Neuronal stem cell (in vitro differentiated cells): ENCODE measurements at regions not wholly inside any gene's neighbourhood (a gene's known extent, or its start where the extent isn't known, plus 50 kb on each side); places are given as distances from the start of the nearest gene placed in this dataset.

Experiments used
- DNase-seq: peaks from one replicate; pipeline ENCODE4 v3.0.0-alpha.2; 2013; ENCODE audit warnings: low spot score
- H2AFZ ChIP-seq: one replicate; pipeline ENCODE4 v1.6.1; 2013; ENCODE audit warnings: mild to moderate bottlenecking, low read length, inconsistent platforms
- H2AK5ac ChIP-seq: 2 replicates; pipeline ENCODE4 v1.6.1; 2013; ENCODE audit warnings: low read depth, mild to moderate bottlenecking, inconsistent platforms, low read length, moderate library complexity, mixed read lengths
- H2BK120ac ChIP-seq: 2 replicates; pipeline ENCODE4 v1.6.1; 2013; ENCODE audit warnings: low read depth, mild to moderate bottlenecking, inconsistent platforms, low read length, moderate library complexity, mixed read lengths
- H2BK12ac ChIP-seq: one replicate; pipeline ENCODE4 v1.6.1; 2013; ENCODE audit warnings: low read length, inconsistent platforms
- H2BK15ac ChIP-seq: 2 replicates; pipeline ENCODE4 v1.6.1; 2013; ENCODE audit warnings: mild to moderate bottlenecking, low read length, inconsistent platforms, mixed read lengths
- H2BK5ac ChIP-seq: one replicate; pipeline ENCODE4 v1.6.1; 2013; ENCODE audit warnings: inconsistent platforms, mild to moderate bottlenecking, low read length, moderate library complexity
- H3K14ac ChIP-seq: one replicate; pipeline ENCODE4 v1.6.1; 2013; ENCODE audit warnings: low read length, inconsistent platforms
- H3K18ac ChIP-seq: 2 replicates; pipeline ENCODE4 v1.6.1; 2013; ENCODE audit warnings: low read length, inconsistent platforms
- H3K23ac ChIP-seq: 2 replicates; pipeline ENCODE4 v1.6.1; 2013; ENCODE audit warnings: low read depth, mild to moderate bottlenecking, mixed read lengths, low read length, inconsistent platforms; ENCODE audit not compliant: poor library complexity
- H3K27ac ChIP-seq: replicated peaks from 3 replicates; pipeline ENCODE4 v1.5.1; 2013; ENCODE audit warnings: low read length, inconsistent platforms
- H3K27me3 ChIP-seq, 3 experiments: 2 replicates each; pipeline ENCODE4 v1.6.1; 2013; ENCODE audit warnings: low read length in 3 of 3, mild to moderate bottlenecking in 2 of 3, inconsistent platforms in 1 of 3, low read depth in 1 of 3, mixed read lengths in 1 of 3, moderate library complexity in 1 of 3; ENCODE audit not compliant: control insufficient read depth in 3 of 3, insufficient read depth in 3 of 3
- H3K36me3 ChIP-seq, 2 donors: replicated peaks in 1 of 2; 2 replicates each; pipeline ENCODE4 v1.6.1; 2013; ENCODE audit warnings: low read length in 2 of 2; ENCODE audit not compliant: control insufficient read depth in 2 of 2, insufficient read depth in 2 of 2
- H3K4ac ChIP-seq: 2 replicates; pipeline ENCODE4 v1.6.1; 2013; ENCODE audit warnings: inconsistent platforms, mild to moderate bottlenecking, low read length, moderate library complexity
- H3K4me1 ChIP-seq, 2 donors: 1 replicate in 1 of 2; 2 replicates in 1 of 2; pipeline ENCODE4 v1.6.1; 2013; ENCODE audit warnings: low read length in 2 of 2, low read depth in 1 of 2; ENCODE audit not compliant: control insufficient read depth in 2 of 2, insufficient read depth in 1 of 2
- H3K4me2 ChIP-seq: one replicate; pipeline ENCODE4 v1.6.1; 2013; ENCODE audit warnings: mild to moderate bottlenecking, low read length, inconsistent platforms; ENCODE audit not compliant: insufficient read depth, poor library complexity, severe bottlenecking
- H3K4me3 ChIP-seq, 2 donors: 2 replicates each; pipeline ENCODE4 v1.5.1; 2013; ENCODE audit warnings: low read length in 2 of 2, mild to moderate bottlenecking in 2 of 2, inconsistent platforms in 1 of 2, moderate library complexity in 1 of 2
- H3K79me1 ChIP-seq: one replicate; pipeline ENCODE4 v1.6.1; 2013; ENCODE audit warnings: low read depth, mild to moderate bottlenecking, inconsistent platforms, low read length, moderate library complexity
- H3K9ac ChIP-seq: one replicate; pipeline ENCODE4 v1.6.1; 2013; ENCODE audit warnings: mild to moderate bottlenecking, low read depth, low read length, inconsistent platforms; ENCODE audit not compliant: poor library complexity
- H3K9me3 ChIP-seq, 2 donors: replicated peaks in 1 of 2; 2 replicates each; pipeline versions ENCODE3 to v1.6.1; 2013; ENCODE audit warnings: low read length in 2 of 2, mild to moderate bottlenecking in 2 of 2, inconsistent platforms in 1 of 2, low read depth in 1 of 2, mixed read lengths in 1 of 2, moderate library complexity in 1 of 2; ENCODE audit not compliant: control insufficient read depth in 2 of 2, insufficient read depth in 1 of 2
- H4K8ac ChIP-seq: one replicate; pipeline ENCODE4 v1.6.1; 2013; ENCODE audit warnings: low read depth, mild to moderate bottlenecking, inconsistent platforms, low read length, moderate library complexity
- H4K91ac ChIP-seq: one replicate; pipeline ENCODE4 v1.6.1; 2013; ENCODE audit warnings: low read length, low read depth, mild to moderate bottlenecking, inconsistent platforms; ENCODE audit not compliant: poor library complexity
- WGBS, 2 donors: extraction: QIAGEN DNeasy Blood & Tissue Kit; methylation state at CpG; one replicate each; pipeline ENCODE4 v1.1.7; 2013; ENCODE audit warnings: missing lambda C conversion rate in 2 of 2, mixed read lengths in 1 of 2; ENCODE audit not compliant: insufficient read length in 2 of 2, insufficient replicate concordance in 1 of 2; ENCODE audit errors: extremely low coverage in 2 of 2; 5-methylcytosine and 5-hydroxymethylcytosine counted together

GRCh38 chr3:82509951-82510603 lies 748.6 kb upstream of the GBE1 start:
- Histone ChIP-seq H2BK120ac (no peak overlapping the region), H3K4ac (peak overlapping the region; percentile 23)
- no CpG with 5 or more reads among the region's 16 CpGs for WGBS, 2 donors

DNA sequence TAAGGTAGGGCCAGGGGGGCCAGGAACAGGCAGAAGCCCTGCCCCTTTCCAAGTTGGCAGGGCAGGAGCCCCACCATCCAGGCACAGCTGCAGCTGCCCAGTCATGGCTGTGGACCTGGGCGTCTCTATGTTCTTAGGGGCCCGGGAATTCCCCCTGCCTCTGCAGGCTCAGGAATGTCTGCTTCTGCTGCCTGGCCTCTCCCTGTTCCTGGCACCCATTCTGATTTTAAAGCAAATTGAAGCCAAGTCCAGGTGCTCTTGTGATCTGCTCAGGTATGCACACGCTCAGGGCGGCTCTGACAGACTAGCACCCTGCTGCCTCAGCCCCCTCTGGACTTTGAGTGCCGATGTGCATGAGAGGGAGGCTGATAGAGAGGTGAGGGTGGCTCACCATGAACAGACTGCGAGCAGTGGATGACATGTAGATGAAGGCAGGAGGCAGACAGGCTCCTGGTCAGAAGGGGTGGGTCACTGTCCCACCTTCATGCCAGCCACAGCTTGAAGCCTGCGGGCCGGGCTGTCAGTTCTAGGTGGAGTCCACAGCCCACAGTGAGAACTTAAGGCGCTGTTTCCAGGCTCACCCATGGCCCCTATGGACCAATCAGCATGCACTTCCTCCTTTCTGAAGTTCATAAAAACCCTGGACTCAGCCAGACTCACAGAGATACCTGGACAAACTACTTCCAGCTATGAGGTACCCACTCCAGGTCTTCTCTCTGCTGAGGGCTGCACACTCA lies 747.8 kb upstream of the GBE1 start:
- Histone ChIP-seq H3K27me3 (no peaks in the 10 kb centered on the region), H2BK5ac (peak overlapping the region; percentile 19), H3K23ac (no peak overlapping the region), H3K4me2 (no peak overlapping the region), H3K18ac (peak overlapping the region; percentile 19), H2BK12ac (no peak overlapping the region), H3K14ac (no peak overlapping the region), H2AK5ac (no peak overlapping the region), H2AFZ (no peak overlapping the region), H3K9ac (no peak overlapping the region), H4K91ac (no peak overlapping the region), H2BK120ac (no peak overlapping the region), H4K8ac (no peak overlapping the region), H3K36me3 (no peaks in the 10 kb centered on the region), H3K4ac (no peak overlapping the region), H3K27ac (no peak overlapping the region), H3K4me3 (no peak overlapping the region), H3K9me3 (no peaks in the 10 kb centered on the region), H3K4me1 (no peaks in the 10 kb centered on the region), H3K79me1 (no peaks in the 10 kb centered on the region), H2BK15ac (no peak overlapping the region)
- WGBS, 2 donors: no CpG with 5 or more reads among the region's 9 CpGs
- DNase-seq: no peak

More at GRCh38 chr3:82509951-82510603, 748.6 kb upstream of the GBE1 start:
- Histone ChIP-seq H3K18ac (peak overlapping the region; percentile 76), H3K79me1 (no peaks in the 10 kb centered on the region), H3K4me3 (no peak overlapping the region), H2BK15ac (peak overlapping the region; percentile 75), H3K27me3 (no peaks in the 10 kb centered on the region), H2AFZ (no peak overlapping the region), H3K9ac (no peak overlapping the region), H3K4me1 (no peaks in the 10 kb centered on the region), H2BK12ac (peak overlapping the region; percentile 58), H3K14ac (no peak overlapping the region), H3K36me3 (no peaks in the 10 kb centered on the region), H4K8ac (peak overlapping the region; percentile 3), H3K27ac (no peak overlapping the region), H3K9me3 (no peaks in the 10 kb centered on the region), H4K91ac (no peak overlapping the region), H3K23ac (peak overlapping the region; percentile 31), H3K4me2 (no peak overlapping the region), H2AK5ac (no peak overlapping the region), H2BK5ac (peak overlapping the region; percentile 66)
- DNase-seq: no peak

DNA sequence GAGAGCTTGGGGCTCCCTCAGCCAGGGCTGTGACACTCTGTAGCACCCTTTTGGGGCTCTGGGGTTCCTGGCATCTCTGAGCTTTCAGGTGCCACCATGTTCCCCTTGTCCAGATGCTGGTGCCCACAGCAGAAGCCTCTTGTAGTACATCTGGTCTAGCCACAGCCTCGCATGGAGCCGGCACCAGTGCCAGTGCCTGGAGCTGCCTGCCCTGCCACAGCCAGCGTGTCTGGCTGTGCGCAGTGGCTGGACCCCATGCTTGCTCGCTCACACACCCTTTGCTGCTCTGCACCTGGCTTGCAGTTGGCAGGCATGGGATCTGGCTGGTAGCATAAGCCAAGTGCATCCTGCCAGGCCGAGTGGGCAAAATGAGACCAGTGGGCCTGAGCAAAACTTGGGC lies 744.8 kb upstream of the GBE1 start:
- H3K18ac ChIP-seq: no peak overlapping the region

GRCh38 chr3:82505079-82505756 lies 743.8 kb upstream of the GBE1 start:
- Histone ChIP-seq H3K4me1 (peaks cover 0 to 2% of the 10 kb centered on the region in 2 donors), H3K23ac (peak overlapping the region; percentile 26), H2AK5ac (no peak overlapping the region), H3K18ac (peak overlapping the region; percentile 80), H3K4me2 (no peak overlapping the region), H3K4ac (no peak overlapping the region), H3K9ac (no peak overlapping the region), H2AFZ (peak overlapping the region; percentile 29), H3K9me3 (no peaks in the 10 kb centered on the region), H3K79me1 (no peaks in the 10 kb centered on the region), H3K27ac (no peak overlapping the region), H3K4me3 (peak overlapping the region in 1 of 2 donors; percentile 64), H2BK12ac (no peak overlapping the region), H2BK120ac (no peak overlapping the region), H4K91ac (no peak overlapping the region), H2BK15ac (no peak overlapping the region), H4K8ac (no peak overlapping the region), H3K14ac (no peak overlapping the region), H3K36me3 (no peaks in the 10 kb centered on the region), H3K27me3 (no peaks in the 10 kb centered on the region), H2BK5ac (no peak overlapping the region)
- no peak for DNase-seq
- WGBS, 2 donors: no CpG with 5 or more reads among the region's 17 CpGs

More for the DNA sequence above, 744.8 kb upstream of the GBE1 start:
- Histone ChIP-seq H3K4ac (no peak overlapping the region), H3K27me3 (no peaks in the 10 kb centered on the region), H2BK15ac (no peak overlapping the region), H3K4me3 (no peak overlapping the region), H2AFZ (peak overlapping the region; percentile 29), H2BK12ac (no peak overlapping the region), H3K36me3 (no peaks in the 10 kb centered on the region), H2BK5ac (no peak overlapping the region), H3K4me2 (no peak overlapping the region), H3K23ac (no peak overlapping the region), H3K14ac (no peak overlapping the region), H3K9me3 (no peaks in the 10 kb centered on the region), H3K79me1 (no peaks in the 10 kb centered on the region), H4K91ac (no peak overlapping the region), H3K27ac (no peak overlapping the region), H4K8ac (no peak overlapping the region), H3K9ac (no peak overlapping the region), H3K4me1 (peaks cover 0 to 2% of the 10 kb centered on the region in 2 donors), H2AK5ac (no peak overlapping the region), H2BK120ac (no peak overlapping the region)
- WGBS, 2 donors: no CpG with 5 or more reads among the region's 6 CpGs
- DNase-seq: no peak
